SK-N-SH treated with all-trans-retinoic acid at 6 μM for 48 hours (cell line): ENCODE measurements at regions not wholly inside any gene's neighbourhood (a gene's known extent, or its start where the extent isn't known, plus 50 kb on each side); places are given as distances from the start of the nearest gene placed in this dataset.

Experiments used
- ATAC-seq: fragments of 200-7000 bp; cut with Tn5 transposase; 3 replicates; pipeline ENCODE4 v1.9.1; 2020; ENCODE audit warnings: mild to moderate bottlenecking, moderate library complexity
- BACH2 ChIP-seq: fragments of 250-450 bp; sonication (Bioruptor Pico); IDR thresholded peaks from 2 replicates; pipeline ENCODE4 v1.9.0; 2021; ENCODE audit warnings: mild to moderate bottlenecking, borderline replicate concordance
- CREB5 ChIP-seq: fragments of 250-450 bp; sonication (Bioruptor Pico); IDR thresholded peaks from 2 replicates; pipeline ENCODE4 v1.5.1; 2020; ENCODE audit warnings: low read depth, mild to moderate bottlenecking, moderate library complexity
- CSRNP3 ChIP-seq: fragments of 250-450 bp; sonication (Bioruptor Pico); IDR thresholded peaks from 2 replicates; pipeline ENCODE4 v1.5.1; 2021; ENCODE audit warnings: mild to moderate bottlenecking, moderate library complexity
- ESRRG ChIP-seq: fragments of 250-450 bp; sonication (Bioruptor Pico); IDR thresholded peaks from 2 replicates; pipeline ENCODE4 v1.6.1; 2021; ENCODE audit warnings: mild to moderate bottlenecking
- GLIS3 ChIP-seq: fragments of 250-450 bp; sonication (Bioruptor Pico); IDR thresholded peaks from 2 replicates; pipeline ENCODE4 v1.5.0; 2020; ENCODE audit warnings: mild to moderate bottlenecking, moderate library complexity
- ISL1 ChIP-seq: fragments of 250-450 bp; sonication (Bioruptor Pico); IDR thresholded peaks from 2 replicates; pipeline ENCODE4 v2.1.2; 2022; ENCODE audit warnings: mild to moderate bottlenecking, moderate library complexity
- OSR1 ChIP-seq: fragments of 250-450 bp; sonication (Bioruptor Pico); IDR thresholded peaks from 2 replicates; pipeline ENCODE4 v1.8.0; 2022; ENCODE audit warnings: moderate library complexity, mild to moderate bottlenecking, inconsistent platforms
- PATZ1 ChIP-seq: fragments of 250-450 bp; sonication (Bioruptor Pico); IDR thresholded peaks from 2 replicates; pipeline ENCODE4 v1.8.0; 2020; ENCODE audit warnings: mild to moderate bottlenecking, moderate library complexity, borderline replicate concordance
- POU6F1 ChIP-seq: fragments of 250-450 bp; sonication (Bioruptor Pico); IDR thresholded peaks from 2 replicates; pipeline ENCODE4 v1.8.0; 2021; ENCODE audit warnings: low read depth, mild to moderate bottlenecking, moderate library complexity, borderline replicate concordance
- PPARA ChIP-seq: fragments of 250-450 bp; sonication (Bioruptor Pico); IDR thresholded peaks from 2 replicates; pipeline ENCODE4 v1.5.0; 2020; ENCODE audit warnings: mild to moderate bottlenecking, borderline replicate concordance
- RARB ChIP-seq: fragments of 250-450 bp; sonication (Bioruptor Pico); IDR thresholded peaks from 2 replicates; pipeline ENCODE4 v1.8.0; 2021; ENCODE audit warnings: mild to moderate bottlenecking, moderate library complexity
- SNAI2 ChIP-seq: fragments of 250-450 bp; sonication (Bioruptor Pico); IDR thresholded peaks from 2 replicates; pipeline ENCODE4 v1.5.0; 2020; ENCODE audit warnings: mild to moderate bottlenecking, moderate library complexity
- TCF4 ChIP-seq: fragments of 250-450 bp; sonication (Bioruptor Pico); IDR thresholded peaks from 2 replicates; pipeline ENCODE4 v1.8.0; 2021; ENCODE audit warnings: mild to moderate bottlenecking, moderate library complexity, borderline replicate concordance
- TOX ChIP-seq: fragments of 250-450 bp; sonication (Bioruptor Pico); IDR thresholded peaks from 2 replicates; pipeline ENCODE4 v1.8.0; 2021; ENCODE audit warnings: mild to moderate bottlenecking, moderate library complexity, borderline replicate concordance
- ZC3H10 ChIP-seq: fragments of 250-450 bp; sonication (Bioruptor Pico); IDR thresholded peaks from 2 replicates; pipeline ENCODE4 v1.5.1; 2021; ENCODE audit warnings: mild to moderate bottlenecking, moderate library complexity
- ZFP30 ChIP-seq: fragments of 450-650 bp; formaldehyde crosslinking; IDR thresholded peaks from 2 replicates; pipeline ENCODE4 v1.5.0; 2022; ENCODE audit warnings: mild to moderate bottlenecking, moderate library complexity
- ZNF70 ChIP-seq: fragments of 450-650 bp; formaldehyde crosslinking; IDR thresholded peaks from 2 replicates; pipeline ENCODE4 v1.5.0; 2020; ENCODE audit warnings: mild to moderate bottlenecking, moderate library complexity
- ZNF8 ChIP-seq: fragments of 450-650 bp; formaldehyde crosslinking; IDR thresholded peaks from 2 replicates; pipeline ENCODE4 v1.5.0; 2020; ENCODE audit warnings: mild to moderate bottlenecking, moderate library complexity

- TF ChIP-seq TOX (CRISPR knock-in tag) (no peak), ZFP30 (no peak), PPARA (CRISPR knock-in tag) (no peak), SNAI2 (no peak), POU6F1 (no peak), ISL1 (CRISPR knock-in tag) (no peak), ZNF8 (CRISPR knock-in tag) (no peak), RARB (no peak), CREB5 (CRISPR knock-in tag) (no peak), ZC3H10 (no peak), CSRNP3 (CRISPR knock-in tag) (no peak), ZNF70 (no peak), GLIS3 (CRISPR knock-in tag) (no peak), PATZ1 (CRISPR knock-in tag) (no peak), BACH2 (CRISPR knock-in tag) (no peak)
- TF ChIP-seq, all 23 proteins: peak for 0
- ATAC-seq, result no peak
Measured at GRCh38 chr2:126269911-126270310, 386.0 kb upstream of the GYPC start.

- TF ChIP-seq PATZ1 (CRISPR knock-in tag), result no peak
- TF ChIP-seq POU6F1, result no peak
- no peak for TF ChIP-seq CREB5 (CRISPR knock-in tag)
- TF ChIP-seq BACH2 (CRISPR knock-in tag), result no peak
- no peak for TF ChIP-seq ESRRG (CRISPR knock-in tag)
- no peak for TF ChIP-seq PPARA (CRISPR knock-in tag)
- no peak for TF ChIP-seq RARB
- no peak for TF ChIP-seq ISL1 (CRISPR knock-in tag)
- TF ChIP-seq SNAI2, result no peak
- no peak for TF ChIP-seq ZFP30
- no peak for TF ChIP-seq GLIS3 (CRISPR knock-in tag)
- no peak for TF ChIP-seq TCF4
- TF ChIP-seq OSR1 (CRISPR knock-in tag), result no peak
- no peak for TF ChIP-seq CSRNP3 (CRISPR knock-in tag)
- TF ChIP-seq ZNF8 (CRISPR knock-in tag), result no peak
- no peak for ATAC-seq
Measured at GRCh38 chr2:126270587-126270986, 385.4 kb upstream of the GYPC start.
